HCT116 (cell line): ENCODE measurements at regions not wholly inside any gene's neighbourhood (a gene's known extent, or its start where the extent isn't known, plus 50 kb on each side); places are given as distances from the start of the nearest gene placed in this dataset.

Experiments
- EZH2 ChIP-seq: fragments of 200-600 bp; sonication (generic); IDR thresholded peaks from 2 replicates; pipeline ENCODE4 v1.6.1; 2017; ENCODE audit warnings: antibody characterized with exemption, mixed run types
- POLR2AphosphoS5 ChIP-seq: IDR thresholded peaks from 2 replicates; pipeline ENCODE4 v1.6.1; 2011; ENCODE audit warnings: mild to moderate bottlenecking, low read depth, low read length, moderate library complexity
- ZNF274 ChIP-seq: fragments of 200-500 bp; sonication (Bioruptor generic); IDR thresholded peaks from 2 replicates; pipeline ENCODE4 v1.6.1; 2014; ENCODE audit warnings: mild to moderate bottlenecking, low read depth, low read length, inconsistent platforms
- TF ChIP-seq, protein P1 (sequence below), 3 experiments: fragments of 200-600 bp in 1 of 3; sonication (generic) in 1 of 3; IDR thresholded peaks in 2 of 3; conservative IDR thresholded peaks in 1 of 3; 2 replicates each; pipeline ENCODE4 v1.5.1; 2012 to 2017; ENCODE audit warnings: low read depth in 2 of 3, low read length in 2 of 3, antibody characterized with exemption in 1 of 3, borderline replicate concordance in 1 of 3, control low read depth in 1 of 3, mild to moderate bottlenecking in 1 of 3, mixed read lengths in 1 of 3, mixed run types in 1 of 3, moderate library complexity in 1 of 3; ENCODE audit not compliant: insufficient read depth in 1 of 3

DNA sequence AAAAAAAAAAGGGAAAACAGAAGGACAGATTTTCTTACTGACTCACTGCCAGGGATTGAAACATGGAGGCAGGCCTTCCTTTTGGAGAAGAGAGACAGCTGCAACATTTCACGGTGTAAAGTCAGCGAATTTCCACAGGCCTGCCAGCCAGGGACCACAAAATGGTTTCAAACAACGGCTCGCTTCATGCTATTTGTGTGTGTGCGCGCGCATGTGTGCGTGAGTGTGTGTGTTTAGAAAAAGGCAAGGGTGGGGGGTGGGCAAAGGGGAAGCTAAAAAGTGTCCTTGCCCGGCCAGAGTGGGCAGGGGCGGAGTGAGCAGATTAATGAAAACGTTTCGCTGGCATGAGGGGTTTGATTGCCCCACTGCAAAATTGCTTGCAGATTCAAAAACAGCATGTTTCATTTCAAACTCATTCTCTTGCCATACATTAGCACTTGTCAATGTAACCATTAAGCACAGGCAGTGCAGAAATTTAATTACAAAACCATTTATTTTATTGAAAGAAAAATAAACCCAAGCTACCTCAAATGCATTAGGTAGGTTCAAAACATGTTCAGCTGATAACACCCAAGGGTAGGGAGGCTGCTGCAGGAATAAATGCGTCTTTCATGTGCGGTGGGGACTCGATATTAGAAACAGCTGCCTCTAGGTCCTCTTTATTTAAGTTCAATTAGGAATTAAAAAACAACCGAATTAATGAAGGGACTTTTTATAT, 182.1 kb upstream of the SIX2 start:
- TF ChIP-seq, protein P1, sequence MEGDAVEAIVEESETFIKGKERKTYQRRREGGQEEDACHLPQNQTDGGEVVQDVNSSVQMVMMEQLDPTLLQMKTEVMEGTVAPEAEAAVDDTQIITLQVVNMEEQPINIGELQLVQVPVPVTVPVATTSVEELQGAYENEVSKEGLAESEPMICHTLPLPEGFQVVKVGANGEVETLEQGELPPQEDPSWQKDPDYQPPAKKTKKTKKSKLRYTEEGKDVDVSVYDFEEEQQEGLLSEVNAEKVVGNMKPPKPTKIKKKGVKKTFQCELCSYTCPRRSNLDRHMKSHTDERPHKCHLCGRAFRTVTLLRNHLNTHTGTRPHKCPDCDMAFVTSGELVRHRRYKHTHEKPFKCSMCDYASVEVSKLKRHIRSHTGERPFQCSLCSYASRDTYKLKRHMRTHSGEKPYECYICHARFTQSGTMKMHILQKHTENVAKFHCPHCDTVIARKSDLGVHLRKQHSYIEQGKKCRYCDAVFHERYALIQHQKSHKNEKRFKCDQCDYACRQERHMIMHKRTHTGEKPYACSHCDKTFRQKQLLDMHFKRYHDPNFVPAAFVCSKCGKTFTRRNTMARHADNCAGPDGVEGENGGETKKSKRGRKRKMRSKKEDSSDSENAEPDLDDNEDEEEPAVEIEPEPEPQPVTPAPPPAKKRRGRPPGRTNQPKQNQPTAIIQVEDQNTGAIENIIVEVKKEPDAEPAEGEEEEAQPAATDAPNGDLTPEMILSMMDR (IDR thresholded peaks at IDR 0.05 in 2 of 3, conservative IDR thresholded peaks at IDR 0.05 in 1 of 3; ENCODE audit: borderline replicate concordance in 1 of 3, insufficient read depth in 1 of 3, low read depth in 2 of 3, low read length in 2 of 3): no peak
- no peak for TF ChIP-seq EZH2
- TF ChIP-seq POLR2AphosphoS5: no peak
- TF ChIP-seq ZNF274: no peak
